GM12875 (cell line): ENCODE measurements at regions not wholly inside any gene's neighbourhood (a gene's known extent, or its start where the extent isn't known, plus 50 kb on each side); places are given as distances from the start of the nearest gene placed in this dataset.

Source experiments
- H3K4me3 ChIP-seq: one replicate; pipeline ENCODE4 v1.5.1; 2011; ENCODE audit warnings: low read depth, low read length, control low read depth
- TF ChIP-seq, protein P1 (sequence below): IDR thresholded peaks from 2 replicates; pipeline ENCODE4 v1.5.1; 2011; ENCODE audit warnings: low read depth, mild to moderate bottlenecking, control low read depth, inconsistent platforms, low read length, moderate library complexity, borderline replicate concordance; ENCODE audit not compliant: insufficient read depth

DNA sequence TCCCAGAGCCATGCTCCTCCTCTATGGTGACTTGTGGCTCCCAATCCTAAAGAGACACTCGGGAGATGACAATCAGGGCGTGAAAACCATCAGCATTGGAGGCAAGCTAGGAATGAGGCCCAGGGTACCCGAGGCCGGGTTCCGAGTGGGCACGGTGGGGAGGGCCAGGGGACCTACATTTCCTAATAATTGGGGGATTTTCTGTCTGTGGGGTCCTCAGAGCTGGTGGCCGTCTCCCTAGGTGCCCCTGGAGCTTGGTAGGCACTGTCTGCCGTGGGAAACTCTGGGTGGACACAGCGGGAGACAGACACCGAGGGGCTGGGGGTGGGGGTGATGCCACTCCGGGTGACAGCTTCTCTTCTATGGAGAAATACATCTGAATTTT, 312.5 kb upstream of the TNRC6C start:
- no peak overlapping the region for H3K4me3 ChIP-seq
- TF ChIP-seq, protein P1, sequence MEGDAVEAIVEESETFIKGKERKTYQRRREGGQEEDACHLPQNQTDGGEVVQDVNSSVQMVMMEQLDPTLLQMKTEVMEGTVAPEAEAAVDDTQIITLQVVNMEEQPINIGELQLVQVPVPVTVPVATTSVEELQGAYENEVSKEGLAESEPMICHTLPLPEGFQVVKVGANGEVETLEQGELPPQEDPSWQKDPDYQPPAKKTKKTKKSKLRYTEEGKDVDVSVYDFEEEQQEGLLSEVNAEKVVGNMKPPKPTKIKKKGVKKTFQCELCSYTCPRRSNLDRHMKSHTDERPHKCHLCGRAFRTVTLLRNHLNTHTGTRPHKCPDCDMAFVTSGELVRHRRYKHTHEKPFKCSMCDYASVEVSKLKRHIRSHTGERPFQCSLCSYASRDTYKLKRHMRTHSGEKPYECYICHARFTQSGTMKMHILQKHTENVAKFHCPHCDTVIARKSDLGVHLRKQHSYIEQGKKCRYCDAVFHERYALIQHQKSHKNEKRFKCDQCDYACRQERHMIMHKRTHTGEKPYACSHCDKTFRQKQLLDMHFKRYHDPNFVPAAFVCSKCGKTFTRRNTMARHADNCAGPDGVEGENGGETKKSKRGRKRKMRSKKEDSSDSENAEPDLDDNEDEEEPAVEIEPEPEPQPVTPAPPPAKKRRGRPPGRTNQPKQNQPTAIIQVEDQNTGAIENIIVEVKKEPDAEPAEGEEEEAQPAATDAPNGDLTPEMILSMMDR: no peak

DNA sequence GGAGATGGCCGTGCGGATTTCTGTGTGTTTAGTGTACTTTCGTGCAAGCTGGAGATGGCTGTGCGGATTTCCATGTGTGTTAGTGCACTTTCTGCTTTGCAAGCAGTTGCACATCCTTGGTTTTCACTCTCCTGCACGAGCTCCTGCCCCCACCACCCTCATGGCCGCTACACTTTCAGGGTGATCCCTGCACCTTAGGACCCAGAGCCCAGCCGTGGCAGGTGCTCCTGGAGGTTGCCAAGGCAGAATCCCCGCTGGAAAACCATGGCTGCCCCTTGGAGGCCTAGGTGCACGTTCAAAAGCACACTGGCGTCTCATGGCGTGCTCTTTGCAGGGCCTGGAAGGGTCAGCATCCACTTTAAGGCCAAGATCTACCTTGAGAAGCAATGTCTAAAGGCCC, 311.0 kb upstream of the TNRC6C start:
- H3K4me3 ChIP-seq: no peak overlapping the region
- TF ChIP-seq, protein P1: no peak

DNA sequence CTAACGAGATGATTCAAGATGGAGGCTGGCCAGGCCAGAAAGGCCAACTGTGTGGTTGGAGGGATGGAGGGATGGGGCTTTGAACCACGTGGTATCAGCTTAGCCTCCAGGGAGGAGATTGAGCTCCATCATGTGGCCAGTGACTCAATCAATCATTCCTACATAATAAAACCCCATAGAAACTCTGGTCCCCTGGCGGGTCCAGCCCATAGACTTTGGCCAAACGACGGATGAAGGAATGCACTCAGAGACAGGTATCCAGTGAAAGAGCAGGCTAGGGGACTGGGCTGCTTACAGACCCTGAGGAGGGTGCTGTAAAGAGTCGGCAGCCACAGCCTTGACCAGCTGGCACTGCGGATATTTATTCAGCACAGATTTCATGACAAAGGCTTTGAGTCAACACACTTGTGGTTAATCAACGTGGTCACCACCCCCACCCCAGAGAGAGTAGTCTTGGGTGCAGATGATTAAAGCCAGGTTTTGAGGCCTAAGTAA, 308.7 kb upstream of the TNRC6C start:
- no peak overlapping the region for H3K4me3 ChIP-seq
- TF ChIP-seq, protein P1: no peak

DNA sequence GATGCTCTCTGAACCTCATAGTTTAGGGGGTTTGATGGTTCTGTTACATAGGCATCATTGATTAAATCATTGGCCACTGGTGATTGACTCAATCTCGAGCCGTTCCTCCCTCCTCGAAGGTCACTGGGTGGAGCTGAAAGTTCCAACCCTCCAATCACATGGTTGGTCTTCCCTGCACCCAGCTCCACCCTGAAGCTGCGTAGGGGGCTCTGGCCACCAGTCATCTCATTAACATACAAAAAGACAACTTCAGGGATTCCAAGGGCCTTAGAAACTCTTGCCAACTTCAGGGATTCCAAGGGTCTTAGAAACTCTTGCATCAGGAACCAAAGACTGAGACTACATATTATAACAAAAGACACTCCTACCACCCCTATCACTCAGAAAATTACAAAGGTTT, 306.5 kb upstream of the TNRC6C start:
- TF ChIP-seq, protein P1: no peak

DNA sequence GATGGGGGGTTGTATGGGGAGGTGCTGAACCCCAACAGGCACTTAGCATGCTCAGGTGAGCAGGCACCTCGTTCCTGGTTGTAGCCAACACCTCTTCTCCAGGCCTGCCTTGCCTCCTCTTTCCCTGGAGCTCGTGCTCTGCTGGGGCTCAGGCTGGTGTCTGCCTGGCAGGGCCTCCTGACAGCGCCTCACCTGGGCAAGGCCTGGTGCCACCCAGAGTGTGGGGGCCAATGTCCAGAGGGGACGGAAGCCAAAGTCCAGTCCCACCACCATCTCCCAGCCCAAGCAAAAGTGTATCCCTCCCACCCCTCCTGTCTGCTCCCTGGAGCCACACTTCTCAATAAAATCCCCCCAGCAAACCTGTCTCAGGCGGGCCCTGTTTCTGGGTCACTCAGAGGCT, 304.2 kb upstream of the TNRC6C start:
- TF ChIP-seq, protein P1: no peak
- H3K4me3 ChIP-seq: no peak overlapping the region

More for the DNA sequence above, 306.5 kb upstream of the TNRC6C start:
- H3K4me3 ChIP-seq: no peak overlapping the region

DNA sequence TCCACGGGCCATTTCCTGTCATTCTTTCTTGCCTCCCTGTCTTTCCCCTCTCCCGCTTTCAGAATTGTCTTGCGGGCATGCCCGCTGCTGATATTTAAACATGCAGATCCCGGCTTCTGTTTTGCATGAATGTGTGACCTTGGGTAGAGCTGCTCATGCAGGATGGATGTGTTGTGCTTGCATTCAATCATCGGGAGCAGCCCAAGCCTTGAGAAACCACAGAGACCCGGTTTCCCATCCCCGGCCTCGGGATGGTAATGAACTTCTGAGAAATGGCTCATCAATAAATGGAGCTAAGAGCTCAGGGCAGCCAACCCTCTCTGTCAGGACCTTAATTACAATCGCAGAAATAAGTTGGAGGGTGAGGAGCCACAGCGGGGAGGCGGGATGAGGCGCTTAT, 303.7 kb upstream of the TNRC6C start:
- TF ChIP-seq, protein P1: no peak
- H3K4me3 ChIP-seq: no peak overlapping the region

DNA sequence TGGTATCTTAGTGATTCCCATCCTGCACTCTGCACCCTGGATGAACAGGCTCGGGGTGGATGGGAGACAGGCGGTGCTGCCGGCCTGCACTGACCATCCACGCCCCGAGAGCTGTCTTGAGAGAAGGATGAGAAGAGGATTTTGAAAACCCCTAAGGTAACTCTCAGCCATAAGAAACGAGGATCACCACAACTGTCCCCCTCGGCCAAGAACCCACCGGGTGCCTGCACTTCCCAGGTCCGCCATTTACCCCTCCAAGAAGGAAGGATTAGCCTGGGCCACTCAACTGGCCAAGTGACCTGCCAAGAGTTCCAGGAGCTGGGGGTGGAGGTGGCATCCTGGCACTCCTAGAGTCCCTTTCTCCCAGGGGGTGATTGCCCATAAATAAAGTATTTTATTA, 302.4 kb upstream of the TNRC6C start:
- H3K4me3 ChIP-seq: no peak overlapping the region
- TF ChIP-seq, protein P1: no peak
